ENCODE measurements at regions not wholly inside any gene's neighbourhood (a gene's known extent, or its start where the extent isn't known, plus 50 kb on each side); places are given as distances from the start of the nearest gene placed in this dataset.
"Not testable (repeated sequence)": the region's sequence is repeated elsewhere in the genome, so short reads cannot be mapped to it uniquely, and the experiment has no call there.

DNA sequence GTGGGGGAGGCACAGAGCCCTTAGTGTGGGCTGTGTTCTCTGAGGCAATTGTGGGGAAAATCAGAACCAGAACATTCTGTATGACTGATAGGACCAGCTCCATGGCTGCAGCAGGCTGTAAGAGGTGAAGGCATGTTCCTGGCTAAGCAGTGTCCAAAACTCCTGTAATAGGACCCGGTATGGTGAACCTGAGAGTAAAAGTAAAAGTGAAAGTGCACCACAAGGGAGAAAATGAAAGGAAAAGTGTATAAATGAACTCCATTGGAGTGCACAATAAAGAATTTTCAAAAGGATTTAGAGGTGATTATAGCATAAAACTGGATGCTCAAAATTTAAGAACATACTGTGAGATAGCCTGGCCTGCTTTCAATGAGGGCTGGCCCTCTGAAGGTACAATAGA lies 125.1 kb upstream of the HSFY1 start:
- TF ChIP-seq CTCF, POLR2A (IDR thresholded peaks at IDR 0.05): not testable (repeated sequence)
